ENCODE measurements at regions not wholly inside any gene's neighbourhood (a gene's known extent, or its start where the extent isn't known, plus 50 kb on each side); places are given as distances from the start of the nearest gene placed in this dataset.

DNA sequence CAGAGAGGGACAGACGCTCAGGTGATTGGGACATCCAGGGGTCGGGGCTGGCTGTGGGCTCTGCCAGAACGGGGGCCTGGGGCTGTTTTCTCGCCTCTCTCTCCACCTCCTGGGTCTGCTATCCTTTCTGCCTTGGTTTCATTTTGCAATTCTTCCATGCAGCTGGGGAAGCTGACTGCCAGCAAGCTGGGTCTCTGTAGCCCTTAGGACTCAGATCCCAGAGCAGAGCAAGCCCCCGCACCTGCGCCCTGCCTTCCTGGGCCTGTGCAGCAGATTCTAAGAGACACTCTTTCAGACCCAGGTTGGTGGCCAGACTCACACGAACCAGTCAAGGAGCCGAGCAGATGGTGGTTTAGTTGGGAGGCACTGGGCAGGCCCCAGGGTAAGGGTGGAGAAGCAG, 59.1 kb upstream of the GRPEL1 start:
- H3K9me3 Mint-ChIP-seq = no peaks in the 10 kb centered on the region
- no peaks in the 10 kb centered on the region for H3K36me3 Mint-ChIP-seq (ENCODE audit: low read depth)
- ChIA-PET CTCF (no interaction called here), POLR2A (no interaction called here)
- no peaks in the 10 kb centered on the region for H3K27me3 Mint-ChIP-seq
- DNase-seq (no peak), ATAC-seq (no peak)
- intact Hi-C loops (cut with micrococcal nuclease) = no loop called here
- no peaks in the 10 kb centered on the region for H3K4me1 Mint-ChIP-seq (ENCODE audit: low read depth)
- H3K4me3 Mint-ChIP-seq = no peak overlapping the region
- TF ChIP-seq, protein P1, sequence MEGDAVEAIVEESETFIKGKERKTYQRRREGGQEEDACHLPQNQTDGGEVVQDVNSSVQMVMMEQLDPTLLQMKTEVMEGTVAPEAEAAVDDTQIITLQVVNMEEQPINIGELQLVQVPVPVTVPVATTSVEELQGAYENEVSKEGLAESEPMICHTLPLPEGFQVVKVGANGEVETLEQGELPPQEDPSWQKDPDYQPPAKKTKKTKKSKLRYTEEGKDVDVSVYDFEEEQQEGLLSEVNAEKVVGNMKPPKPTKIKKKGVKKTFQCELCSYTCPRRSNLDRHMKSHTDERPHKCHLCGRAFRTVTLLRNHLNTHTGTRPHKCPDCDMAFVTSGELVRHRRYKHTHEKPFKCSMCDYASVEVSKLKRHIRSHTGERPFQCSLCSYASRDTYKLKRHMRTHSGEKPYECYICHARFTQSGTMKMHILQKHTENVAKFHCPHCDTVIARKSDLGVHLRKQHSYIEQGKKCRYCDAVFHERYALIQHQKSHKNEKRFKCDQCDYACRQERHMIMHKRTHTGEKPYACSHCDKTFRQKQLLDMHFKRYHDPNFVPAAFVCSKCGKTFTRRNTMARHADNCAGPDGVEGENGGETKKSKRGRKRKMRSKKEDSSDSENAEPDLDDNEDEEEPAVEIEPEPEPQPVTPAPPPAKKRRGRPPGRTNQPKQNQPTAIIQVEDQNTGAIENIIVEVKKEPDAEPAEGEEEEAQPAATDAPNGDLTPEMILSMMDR (IDR thresholded peaks at IDR 0.05) = no peak
- no peak overlapping the region for H3K27ac Mint-ChIP-seq

DNA sequence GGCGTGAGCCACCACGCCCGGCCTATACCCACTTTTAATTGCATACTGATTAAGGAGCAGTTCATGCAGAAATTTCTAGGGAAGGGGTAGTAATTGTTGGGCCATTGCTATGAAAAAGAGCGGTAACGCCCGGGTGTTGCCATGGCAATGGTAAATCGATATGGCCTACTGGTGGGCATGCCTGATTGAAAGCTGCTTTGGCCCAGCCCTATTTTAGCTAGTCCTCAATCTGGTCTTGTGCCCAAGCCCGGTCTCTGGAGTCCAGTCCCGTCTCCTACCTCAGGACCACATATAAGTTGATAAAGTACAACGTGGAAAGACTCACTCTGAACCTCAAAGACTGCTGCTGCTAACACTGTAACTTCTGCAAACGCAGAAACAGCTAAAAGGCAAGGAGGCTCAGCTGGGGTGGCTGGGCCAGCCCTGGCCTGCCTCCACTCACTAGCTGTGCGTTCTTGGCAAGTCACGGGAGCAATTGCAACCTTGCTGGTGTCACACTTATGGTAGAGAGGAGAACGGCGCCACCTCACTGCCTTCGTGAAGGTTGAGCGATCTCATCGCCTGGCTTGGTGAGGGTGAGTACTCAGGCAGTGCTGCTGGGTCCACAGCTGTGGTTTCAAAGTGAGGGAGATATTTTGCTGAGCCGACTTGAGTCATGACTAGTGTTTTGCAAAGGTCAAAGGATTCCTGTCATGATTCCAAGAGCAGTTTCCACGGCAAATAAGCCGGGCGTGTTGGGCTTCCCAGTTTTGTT, 57.0 kb upstream of the GRPEL1 start:
- TF ChIP-seq, protein P1 (IDR thresholded peaks at IDR 0.05) = no peak
- no peak overlapping the region for H3K27ac Mint-ChIP-seq
- POLR2A ChIA-PET = no interaction called here
- ATAC-seq (no peak), DNase-seq (no peak)
- peaks cover 3% of the 10 kb centered on the region for H3K27me3 Mint-ChIP-seq
- CTCF ChIA-PET = interaction anchor here (2.5 kb wide), 1 partner anchor 23 kb away, joined by 7 read pairs; no protein-coding TSS in a partner anchor
- intact Hi-C loops (cut with micrococcal nuclease) = no loop called here
- H3K4me3 Mint-ChIP-seq = no peak overlapping the region
- H3K9me3 Mint-ChIP-seq = no peaks in the 10 kb centered on the region
- no peaks in the 10 kb centered on the region for H3K36me3 Mint-ChIP-seq (ENCODE audit: low read depth)
- no peaks in the 10 kb centered on the region for H3K4me1 Mint-ChIP-seq (ENCODE audit: low read depth)

- POLR2A ChIA-PET = no interaction called here
- Mint-ChIP-seq H3K27ac (no peak overlapping the region), H3K9me3 (no peaks in the 10 kb centered on the region), H3K4me1 (ENCODE audit: low read depth) (no peaks in the 10 kb centered on the region), H3K36me3 (ENCODE audit: low read depth) (no peaks in the 10 kb centered on the region), H3K4me3 (no peak overlapping the region), H3K27me3 (peaks cover 14% of the 10 kb centered on the region)
- intact Hi-C loops (cut with micrococcal nuclease) = no loop called here
- DNase-seq (no peak), ATAC-seq (no peak)
- TF ChIP-seq, protein P1 (IDR thresholded peaks at IDR 0.05) = no peak
- CTCF ChIA-PET = no interaction called here
These were observed 54.2 kb upstream of the GRPEL1 start for GRCh38 chr4:7121866-7122653.

- Mint-ChIP-seq H3K27ac (no peak overlapping the region), H3K4me1 (ENCODE audit: low read depth) (no peaks in the 10 kb centered on the region), H3K27me3 (peaks cover 14% of the 10 kb centered on the region), H3K9me3 (no peaks in the 10 kb centered on the region), H3K36me3 (ENCODE audit: low read depth) (no peaks in the 10 kb centered on the region), H3K4me3 (no peak overlapping the region)
- no peak for DNase-seq
- intact Hi-C loops (cut with micrococcal nuclease) = no loop called here
- ChIA-PET POLR2A (no interaction called here), CTCF (no interaction called here)
- TF ChIP-seq, protein P1 (IDR thresholded peaks at IDR 0.05) = no peak
- ATAC-seq = no peak
These were observed 53.3 kb upstream of the GRPEL1 start for GRCh38 chr4:7121174-7121573.

- Mint-ChIP-seq H3K4me1 (ENCODE audit: low read depth) (no peaks in the 10 kb centered on the region), H3K27me3 (peaks cover 14% of the 10 kb centered on the region), H3K9me3 (no peaks in the 10 kb centered on the region), H3K4me3 (no peak overlapping the region), H3K27ac (no peak overlapping the region), H3K36me3 (ENCODE audit: low read depth) (no peaks in the 10 kb centered on the region)
- TF ChIP-seq, protein P1 (IDR thresholded peaks at IDR 0.05) = no peak
- CTCF ChIA-PET = no interaction called here
- intact Hi-C loops (cut with micrococcal nuclease) = no loop called here
- DNase-seq (no peak), ATAC-seq (peak; percentile 65)
- POLR2A ChIA-PET = no interaction called here
These were observed 52.5 kb upstream of the GRPEL1 start for GRCh38 chr4:7120341-7120740.
